ENCODE measurements at regions not wholly inside any gene's neighbourhood (a gene's known extent, or its start where the extent isn't known, plus 50 kb on each side); places are given as distances from the start of the nearest gene placed in this dataset.

DNA sequence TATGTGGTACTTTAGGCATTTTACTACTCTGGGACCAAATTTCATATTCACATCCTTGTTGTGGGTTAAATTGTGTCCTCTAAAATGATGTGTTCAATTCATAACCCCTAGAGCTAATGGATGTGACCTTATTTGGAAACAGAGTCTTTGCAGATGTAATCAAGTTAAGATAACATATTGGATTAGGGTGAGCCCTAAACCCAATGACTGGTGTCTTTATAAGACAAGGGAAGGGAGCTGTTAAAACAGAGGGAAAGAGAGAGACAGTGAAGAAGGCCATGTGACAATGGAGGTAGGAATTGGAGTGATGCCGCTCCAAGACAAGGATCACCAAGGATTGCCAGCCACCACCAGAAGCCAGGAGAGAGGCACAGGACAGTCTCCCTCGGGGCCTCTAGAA is 220.0 kb downstream of the ADGRG6 start:
- DNase-seq (ENCODE audit: low spot score) (no peak), ATAC-seq (no peak)
- TF ChIP-seq ZNF416 (CRISPR knock-in tag; IDR thresholded peaks at IDR 0.05): no peak
- TF ChIP-seq FOXK1 (CRISPR knock-in tag; IDR thresholded peaks at IDR 0.05): no peak
- no peak for TF ChIP-seq MAX (CRISPR knock-in tag; IDR thresholded peaks at IDR 0.05)
- Mint-ChIP-seq H3K4me1 (no peaks in the 10 kb centered on the region), H3K9me3 (peaks cover 10% of the 10 kb centered on the region), H3K4me3 (no peak overlapping the region), H3K36me3 (peaks cover 8% of the 10 kb centered on the region; the same call in 1 of the 2 replicates), H3K27me3 (ENCODE audit: low read depth) (no peaks in the 10 kb centered on the region), H3K27ac (no peak overlapping the region)
- POLR2A ChIA-PET: no interaction called here
- CTCF ChIA-PET: interaction anchor here (1.3 kb wide), 1 partner anchor 17 kb away, joined by 3 read pairs; no protein-coding TSS in a partner anchor

DNA sequence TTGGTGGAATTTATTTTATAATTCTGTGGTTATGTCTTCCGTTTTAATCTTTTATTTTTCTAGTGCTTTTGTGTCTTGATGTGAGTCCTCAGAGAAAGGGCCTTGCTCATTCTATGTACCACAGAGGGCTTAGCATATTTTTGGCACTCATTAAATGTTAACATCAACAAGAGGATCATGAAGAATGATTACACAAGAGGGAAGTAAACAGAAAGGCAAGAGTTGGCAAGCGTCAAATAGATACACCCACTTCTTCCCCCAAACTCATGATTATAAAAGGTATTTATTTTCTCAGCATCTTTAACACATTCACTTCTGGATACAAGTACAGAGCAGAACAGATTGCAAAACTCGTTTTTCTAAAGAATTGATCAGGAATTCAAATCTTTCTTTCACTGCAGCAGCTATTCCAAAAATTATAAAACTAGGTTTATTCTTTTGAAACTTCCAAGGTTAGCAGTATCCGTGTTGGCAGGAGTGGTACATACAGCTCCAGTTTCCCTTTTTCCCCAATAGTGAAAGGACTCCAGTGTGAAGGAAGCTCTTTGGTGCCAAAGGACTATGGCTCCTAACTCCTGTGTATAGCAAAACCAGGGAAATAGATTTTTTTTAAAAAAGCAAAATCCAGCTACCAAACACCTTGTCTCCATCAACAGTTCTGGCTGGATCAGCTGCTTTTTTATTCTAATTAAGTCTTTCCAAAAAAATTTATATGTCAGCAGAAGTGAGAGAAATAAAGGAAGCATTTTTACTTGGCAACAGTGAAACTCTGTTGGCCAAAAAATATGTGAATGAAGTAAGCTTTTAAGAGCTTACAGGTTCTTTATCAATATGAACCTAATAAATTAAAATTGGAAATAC is 221.9 kb downstream of the ADGRG6 start:
- peaks cover 7% of the 10 kb centered on the region; the same call in 1 of the 2 replicates for H3K9me3 Mint-ChIP-seq
- H3K27me3 Mint-ChIP-seq (ENCODE audit: low read depth): no peaks in the 10 kb centered on the region
- H3K27ac Mint-ChIP-seq: no peak overlapping the region
- TF ChIP-seq, protein P1, sequence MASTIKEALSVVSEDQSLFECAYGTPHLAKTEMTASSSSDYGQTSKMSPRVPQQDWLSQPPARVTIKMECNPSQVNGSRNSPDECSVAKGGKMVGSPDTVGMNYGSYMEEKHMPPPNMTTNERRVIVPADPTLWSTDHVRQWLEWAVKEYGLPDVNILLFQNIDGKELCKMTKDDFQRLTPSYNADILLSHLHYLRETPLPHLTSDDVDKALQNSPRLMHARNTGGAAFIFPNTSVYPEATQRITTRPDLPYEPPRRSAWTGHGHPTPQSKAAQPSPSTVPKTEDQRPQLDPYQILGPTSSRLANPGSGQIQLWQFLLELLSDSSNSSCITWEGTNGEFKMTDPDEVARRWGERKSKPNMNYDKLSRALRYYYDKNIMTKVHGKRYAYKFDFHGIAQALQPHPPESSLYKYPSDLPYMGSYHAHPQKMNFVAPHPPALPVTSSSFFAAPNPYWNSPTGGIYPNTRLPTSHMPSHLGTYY (CRISPR knock-in tag; IDR thresholded peaks at IDR 0.05): no peak
- TF ChIP-seq TEAD1 (CRISPR knock-in tag; IDR thresholded peaks at IDR 0.05) (no peak), ATF2 (CRISPR knock-in tag; IDR thresholded peaks at IDR 0.05; ENCODE audit: borderline replicate concordance, low read depth) (no peak), ATF3 (CRISPR knock-in tag; conservative IDR thresholded peaks at IDR 0.05) (no peak), GABPB1 (CRISPR knock-in tag; IDR thresholded peaks at IDR 0.05) (no peak), ETV6 (CRISPR knock-in tag; IDR thresholded peaks at IDR 0.05) (no peak), HMGA2 (CRISPR knock-in tag; IDR thresholded peaks at IDR 0.05) (no peak), CBFB (CRISPR knock-in tag; IDR thresholded peaks at IDR 0.05; ENCODE audit: low read depth) (no peak), CREM (CRISPR knock-in tag; IDR thresholded peaks at IDR 0.05) (no peak), IRF2 (CRISPR knock-in tag; IDR thresholded peaks at IDR 0.05; ENCODE audit: borderline replicate concordance, low read depth) (no peak), NR2C2 (CRISPR knock-in tag; IDR thresholded peaks at IDR 0.05) (no peak)
- TF ChIP-seq, protein P2, sequence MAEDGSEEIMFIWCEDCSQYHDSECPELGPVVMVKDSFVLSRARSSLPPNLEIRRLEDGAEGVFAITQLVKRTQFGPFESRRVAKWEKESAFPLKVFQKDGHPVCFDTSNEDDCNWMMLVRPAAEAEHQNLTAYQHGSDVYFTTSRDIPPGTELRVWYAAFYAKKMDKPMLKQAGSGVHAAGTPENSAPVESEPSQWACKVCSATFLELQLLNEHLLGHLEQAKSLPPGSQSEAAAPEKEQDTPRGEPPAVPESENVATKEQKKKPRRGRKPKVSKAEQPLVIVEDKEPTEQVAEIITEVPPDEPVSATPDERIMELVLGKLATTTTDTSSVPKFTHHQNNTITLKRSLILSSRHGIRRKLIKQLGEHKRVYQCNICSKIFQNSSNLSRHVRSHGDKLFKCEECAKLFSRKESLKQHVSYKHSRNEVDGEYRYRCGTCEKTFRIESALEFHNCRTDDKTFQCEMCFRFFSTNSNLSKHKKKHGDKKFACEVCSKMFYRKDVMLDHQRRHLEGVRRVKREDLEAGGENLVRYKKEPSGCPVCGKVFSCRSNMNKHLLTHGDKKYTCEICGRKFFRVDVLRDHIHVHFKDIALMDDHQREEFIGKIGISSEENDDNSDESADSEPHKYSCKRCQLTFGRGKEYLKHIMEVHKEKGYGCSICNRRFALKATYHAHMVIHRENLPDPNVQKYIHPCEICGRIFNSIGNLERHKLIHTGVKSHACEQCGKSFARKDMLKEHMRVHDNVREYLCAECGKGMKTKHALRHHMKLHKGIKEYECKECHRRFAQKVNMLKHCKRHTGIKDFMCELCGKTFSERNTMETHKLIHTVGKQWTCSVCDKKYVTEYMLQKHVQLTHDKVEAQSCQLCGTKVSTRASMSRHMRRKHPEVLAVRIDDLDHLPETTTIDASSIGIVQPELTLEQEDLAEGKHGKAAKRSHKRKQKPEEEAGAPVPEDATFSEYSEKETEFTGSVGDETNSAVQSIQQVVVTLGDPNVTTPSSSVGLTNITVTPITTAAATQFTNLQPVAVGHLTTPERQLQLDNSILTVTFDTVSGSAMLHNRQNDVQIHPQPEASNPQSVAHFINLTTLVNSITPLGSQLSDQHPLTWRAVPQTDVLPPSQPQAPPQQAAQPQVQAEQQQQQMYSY (CRISPR knock-in tag; IDR thresholded peaks at IDR 0.05): no peak
- TF ChIP-seq, protein P3, sequence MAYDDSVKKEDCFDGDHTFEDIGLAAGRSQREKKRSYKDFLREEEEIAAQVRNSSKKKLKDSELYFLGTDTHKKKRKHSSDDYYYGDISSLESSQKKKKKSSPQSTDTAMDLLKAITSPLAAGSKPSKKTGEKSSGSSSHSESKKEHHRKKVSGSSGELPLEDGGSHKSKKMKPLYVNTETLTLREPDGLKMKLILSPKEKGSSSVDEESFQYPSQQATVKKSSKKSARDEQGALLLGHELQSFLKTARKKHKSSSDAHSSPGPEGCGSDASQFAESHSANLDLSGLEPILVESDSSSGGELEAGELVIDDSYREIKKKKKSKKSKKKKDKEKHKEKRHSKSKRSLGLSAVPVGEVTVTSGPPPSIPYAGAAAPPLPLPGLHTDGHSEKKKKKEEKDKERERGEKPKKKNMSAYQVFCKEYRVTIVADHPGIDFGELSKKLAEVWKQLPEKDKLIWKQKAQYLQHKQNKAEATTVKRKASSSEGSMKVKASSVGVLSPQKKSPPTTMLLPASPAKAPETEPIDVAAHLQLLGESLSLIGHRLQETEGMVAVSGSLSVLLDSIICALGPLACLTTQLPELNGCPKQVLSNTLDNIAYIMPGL (CRISPR knock-in tag; IDR thresholded peaks at IDR 0.05): no peak
- TF ChIP-seq, protein P4, sequence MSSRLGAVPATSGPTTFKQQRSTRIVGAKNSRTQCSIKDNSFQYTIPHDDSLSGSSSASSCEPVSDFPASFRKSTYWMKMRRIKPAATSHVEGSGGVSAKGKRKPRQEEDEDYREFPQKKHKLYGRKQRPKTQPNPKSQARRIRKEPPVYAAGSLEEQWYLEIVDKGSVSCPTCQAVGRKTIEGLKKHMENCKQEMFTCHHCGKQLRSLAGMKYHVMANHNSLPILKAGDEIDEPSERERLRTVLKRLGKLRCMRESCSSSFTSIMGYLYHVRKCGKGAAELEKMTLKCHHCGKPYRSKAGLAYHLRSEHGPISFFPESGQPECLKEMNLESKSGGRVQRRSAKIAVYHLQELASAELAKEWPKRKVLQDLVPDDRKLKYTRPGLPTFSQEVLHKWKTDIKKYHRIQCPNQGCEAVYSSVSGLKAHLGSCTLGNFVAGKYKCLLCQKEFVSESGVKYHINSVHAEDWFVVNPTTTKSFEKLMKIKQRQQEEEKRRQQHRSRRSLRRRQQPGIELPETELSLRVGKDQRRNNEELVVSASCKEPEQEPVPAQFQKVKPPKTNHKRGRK (CRISPR knock-in tag; IDR thresholded peaks at IDR 0.05; ENCODE audit: borderline replicate concordance): no peak
- TF ChIP-seq, protein P5, sequence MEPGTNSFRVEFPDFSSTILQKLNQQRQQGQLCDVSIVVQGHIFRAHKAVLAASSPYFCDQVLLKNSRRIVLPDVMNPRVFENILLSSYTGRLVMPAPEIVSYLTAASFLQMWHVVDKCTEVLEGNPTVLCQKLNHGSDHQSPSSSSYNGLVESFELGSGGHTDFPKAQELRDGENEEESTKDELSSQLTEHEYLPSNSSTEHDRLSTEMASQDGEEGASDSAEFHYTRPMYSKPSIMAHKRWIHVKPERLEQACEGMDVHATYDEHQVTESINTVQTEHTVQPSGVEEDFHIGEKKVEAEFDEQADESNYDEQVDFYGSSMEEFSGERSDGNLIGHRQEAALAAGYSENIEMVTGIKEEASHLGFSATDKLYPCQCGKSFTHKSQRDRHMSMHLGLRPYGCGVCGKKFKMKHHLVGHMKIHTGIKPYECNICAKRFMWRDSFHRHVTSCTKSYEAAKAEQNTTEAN (CRISPR knock-in tag; IDR thresholded peaks at IDR 0.05): no peak
- H3K4me3 Mint-ChIP-seq: no peak overlapping the region
- no peak for DNase-seq (ENCODE audit: low spot score)
- H3K36me3 Mint-ChIP-seq: no peaks in the 10 kb centered on the region
- H3K4me1 Mint-ChIP-seq: no peaks in the 10 kb centered on the region
- ChIA-PET POLR2A (no interaction called here), CTCF (interaction anchor here (1.8 kb wide), 1 partner anchor 49 kb away, joined by 5 read pairs; no protein-coding TSS in a partner anchor)
- ATAC-seq: no peak

Data from WTC11 (cell line).